Suprapubic skin (tissue), 4 donors: ENCODE measurements at regions not wholly inside any gene's neighbourhood (a gene's known extent, or its start where the extent isn't known, plus 50 kb on each side); places are given as distances from the start of the nearest gene placed in this dataset.

Source experiments
- POLR2A ChIP-seq, 2 donors: fragments of 450-650 bp; IDR thresholded peaks; one replicate each; pipeline ENCODE4 v1.6.1; 2017; ENCODE audit warnings: antibody characterized with exemption in 2 of 2, mild to moderate bottlenecking in 2 of 2, moderate library complexity in 2 of 2
- POLR2AphosphoS5 ChIP-seq, 3 donors: sonication (generic); formaldehyde crosslinking; IDR thresholded peaks; one replicate each; pipeline ENCODE4 v1.6.1; 2017; ENCODE audit warnings: antibody characterized with exemption in 3 of 3
- TF ChIP-seq, protein P1 (sequence below), 2 donors: fragments of 200-600 bp in 1 of 2; fragments of 450-650 bp in 1 of 2; sonication (generic) in 1 of 2; IDR thresholded peaks; one replicate each; pipeline ENCODE4 v1.5.1; 2016 to 2019; ENCODE audit warnings: antibody characterized with exemption in 2 of 2, mild to moderate bottlenecking in 1 of 2, moderate library complexity in 1 of 2

DNA sequence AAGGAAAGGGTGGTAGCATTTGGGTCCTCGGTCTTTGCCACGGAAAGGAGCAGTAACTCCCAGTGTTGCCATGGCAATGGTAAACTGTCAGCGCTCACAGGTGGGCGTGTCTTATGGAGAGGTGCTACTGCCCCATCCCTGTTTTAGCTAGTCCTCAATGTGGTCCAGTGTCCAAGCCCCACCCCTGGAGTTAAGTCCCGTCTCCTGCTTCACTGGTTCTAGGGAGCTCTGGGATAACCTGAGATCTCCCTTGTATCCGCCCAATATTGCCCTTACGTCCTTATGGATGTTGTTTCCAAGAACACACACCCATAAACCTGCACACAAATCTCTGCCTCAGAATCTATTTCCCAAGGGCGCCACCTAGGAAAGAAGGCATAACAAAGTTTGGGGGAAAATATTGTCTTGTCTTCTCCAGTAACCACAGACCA is 64.2 kb downstream of the SPRING1 start:
- TF ChIP-seq POLR2AphosphoS5 (IDR thresholded peaks at IDR 0.05): no peak
- TF ChIP-seq, protein P1, sequence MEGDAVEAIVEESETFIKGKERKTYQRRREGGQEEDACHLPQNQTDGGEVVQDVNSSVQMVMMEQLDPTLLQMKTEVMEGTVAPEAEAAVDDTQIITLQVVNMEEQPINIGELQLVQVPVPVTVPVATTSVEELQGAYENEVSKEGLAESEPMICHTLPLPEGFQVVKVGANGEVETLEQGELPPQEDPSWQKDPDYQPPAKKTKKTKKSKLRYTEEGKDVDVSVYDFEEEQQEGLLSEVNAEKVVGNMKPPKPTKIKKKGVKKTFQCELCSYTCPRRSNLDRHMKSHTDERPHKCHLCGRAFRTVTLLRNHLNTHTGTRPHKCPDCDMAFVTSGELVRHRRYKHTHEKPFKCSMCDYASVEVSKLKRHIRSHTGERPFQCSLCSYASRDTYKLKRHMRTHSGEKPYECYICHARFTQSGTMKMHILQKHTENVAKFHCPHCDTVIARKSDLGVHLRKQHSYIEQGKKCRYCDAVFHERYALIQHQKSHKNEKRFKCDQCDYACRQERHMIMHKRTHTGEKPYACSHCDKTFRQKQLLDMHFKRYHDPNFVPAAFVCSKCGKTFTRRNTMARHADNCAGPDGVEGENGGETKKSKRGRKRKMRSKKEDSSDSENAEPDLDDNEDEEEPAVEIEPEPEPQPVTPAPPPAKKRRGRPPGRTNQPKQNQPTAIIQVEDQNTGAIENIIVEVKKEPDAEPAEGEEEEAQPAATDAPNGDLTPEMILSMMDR (IDR thresholded peaks at IDR 0.05): no peak
- TF ChIP-seq POLR2A (IDR thresholded peaks at IDR 0.05): no peak
